WI38 (cell line): ENCODE measurements at regions not wholly inside any gene's neighbourhood (a gene's known extent, or its start where the extent isn't known, plus 50 kb on each side); places are given as distances from the start of the nearest gene placed in this dataset.

ENCODE experiments used
- H3K4me3 ChIP-seq: 2 replicates; pipeline ENCODE4 v1.5.1; 2011; ENCODE audit warnings: low read depth, mild to moderate bottlenecking, control low read depth, low read length
- CTCF ChIP-seq: IDR thresholded peaks from 2 replicates; pipeline ENCODE4 v1.5.1; 2012; ENCODE audit warnings: low read depth, mild to moderate bottlenecking, control low read depth, low read length

- no peak for TF ChIP-seq CTCF
- no peak overlapping the region for H3K4me3 ChIP-seq
These were observed 75.6 kb downstream of the ICOS start for GRCh38 chr2:204012072-204012653.

GRCh38 chr2:204015118-204015843 is 78.7 kb downstream of the ICOS start:
- no peak for TF ChIP-seq CTCF
- no peak overlapping the region for H3K4me3 ChIP-seq

GRCh38 chr2:204018717-204019116 is 82.2 kb downstream of the ICOS start:
- H3K4me3 ChIP-seq, result no peak overlapping the region
- TF ChIP-seq CTCF, result no peak

- TF ChIP-seq CTCF, result no peak
- no peak overlapping the region for H3K4me3 ChIP-seq
These were observed 83.3 kb downstream of the ICOS start for GRCh38 chr2:204019572-204020501.

- TF ChIP-seq CTCF, result no peak
- H3K4me3 ChIP-seq, result no peak overlapping the region
These were observed 84.9 kb downstream of the ICOS start for GRCh38 chr2:204021290-204022081.

- no peak overlapping the region for H3K4me3 ChIP-seq
- no peak for TF ChIP-seq CTCF
These were observed 86.0 kb downstream of the ICOS start for GRCh38 chr2:204022550-204022949.
